ENCODE measurements at regions not wholly inside any gene's neighbourhood (a gene's known extent, or its start where the extent isn't known, plus 50 kb on each side); places are given as distances from the start of the nearest gene placed in this dataset.

- Histone ChIP-seq H3K4me2 (ENCODE audit: insufficient read depth in 1 of 2, low read depth in 2 of 2, low read length in 2 of 2) (no peak overlapping the region), H2AFZ (ENCODE audit: low read length) (no peak overlapping the region), H3K23me2 (ENCODE audit: low read depth, low read length) (peaks cover 3% of the 10 kb centered on the region; the same call in 1 of the 2 replicates), H2BK120ac (replicated peaks; ENCODE audit: low read depth, low read length) (no peak overlapping the region), H3K79me2 (ENCODE audit: control insufficient read depth in 1 of 2, insufficient read depth in 2 of 2, low read length in 2 of 2) (no peaks in the 10 kb centered on the region), H2BK20ac (ENCODE audit: low read length) (no peak overlapping the region), H4K8ac (ENCODE audit: extremely low read depth, insufficient read depth, low read length) (no peak overlapping the region), H3K79me1 (ENCODE audit: low read depth, low read length) (no peaks in the 10 kb centered on the region), H3K9ac (replicated peaks in 1 of 4; ENCODE audit: extremely low read depth in 1 of 4, low read depth in 3 of 4, low read length in 3 of 4) (no peak overlapping the region), H3K27me3 (replicated peaks in 1 of 4; ENCODE audit: control insufficient read depth in 3 of 4, extremely low read depth in 1 of 4, insufficient read depth in 3 of 4, low read length in 3 of 4) (no peaks in the 10 kb centered on the region; a peak in 2 of 7 replicates), H3K27ac (ENCODE audit: low read depth, low read length) (no peak overlapping the region), H3K23ac (ENCODE audit: insufficient read length) (no peak overlapping the region), H3K4ac (replicated peaks; ENCODE audit: insufficient read length, low read depth, low read length) (no peak overlapping the region), H2BK12ac (ENCODE audit: low read depth, low read length) (no peak overlapping the region), H3K56ac (replicated peaks; ENCODE audit: insufficient read length, low read depth, low read length) (no peak overlapping the region), H4K5ac (ENCODE audit: insufficient read length, low read depth, low read length) (no peak overlapping the region), H3K14ac (ENCODE audit: insufficient read length) (no peak overlapping the region), H3K36me3 (ENCODE audit: control insufficient read depth in 2 of 4, insufficient read depth in 4 of 4, low read length in 3 of 4) (no peaks in the 10 kb centered on the region), H3K4me3 (ENCODE audit: extremely low read depth in 1 of 4, insufficient read depth in 2 of 4, low read depth in 3 of 4, low read length in 4 of 4) (no peak overlapping the region), H2BK15ac (ENCODE audit: low read length) (no peak overlapping the region), H3K9me3 (ENCODE audit: insufficient read depth in 2 of 2, low read depth in 1 of 2, low read length in 1 of 2) (0 out of 4 replicates have a peak, but pooled peaks cover 0 to 4% of the 10 kb centered on the region in 2 experiments), H3K4me1 (replicated peaks in 1 of 4; ENCODE audit: control insufficient read depth in 3 of 4, insufficient read depth in 4 of 4, low read length in 3 of 4) (peaks cover 0 to 17% (median 2%) of the 10 kb centered on the region in 4 experiments; a peak in 5 of 7 replicates), H4K20me1 (replicated peaks in 1 of 2; ENCODE audit: control insufficient read depth in 1 of 2, insufficient read depth in 2 of 2, low read length in 2 of 2) (peaks cover 0 to 3% of the 10 kb centered on the region in 2 experiments), H4K91ac (replicated peaks; ENCODE audit: insufficient read length, low read length) (no peak overlapping the region), H3K18ac (ENCODE audit: extremely low read depth, low read length) (no peak overlapping the region), H2BK5ac (ENCODE audit: low read depth, low read length) (no peak overlapping the region), H2AK5ac (ENCODE audit: low read depth, low read length) (no peak overlapping the region)
- ChIA-PET CTCF (ENCODE audit: partially characterized antibody) (interaction anchor here (0.6 to 1.7 kb wide), 4 partner anchors 31 to 944 kb away, joined by 3 to 5 read pairs (median 3); no protein-coding TSS in a partner anchor), POLR2A (ENCODE audit: partially characterized antibody) (no interaction called here)
- DNase-seq (ENCODE audit: low read depth in 1 of 2, low spot score in 2 of 2) (no peak), FAIRE-seq (no peak)
- TF ChIP-seq BRCA1 (IDR thresholded peaks at IDR 0.05; ENCODE audit: low read depth, low read length) (no peak), SIX5 (IDR thresholded peaks at IDR 0.05; ENCODE audit: low read depth, low read length) (no peak), HDAC6 (IDR thresholded peaks at IDR 0.05; ENCODE audit: low read depth, low read length) (no peak), GABPA (IDR thresholded peaks at IDR 0.05; ENCODE audit: borderline replicate concordance, insufficient read depth, low read length) (no peak), CBX5 (IDR thresholded peaks at IDR 0.05; ENCODE audit: low read depth, low read length) (no peak), EP300 (IDR thresholded peaks at IDR 0.05; ENCODE audit: borderline replicate concordance in 1 of 2, low read depth in 2 of 2, low read length in 2 of 2) (no peak)
- WGBS, 2 experiments (ENCODE audit: extremely low coverage in 1 of 2, insufficient coverage in 1 of 2, insufficient read length in 1 of 2, insufficient replicate concordance in 2 of 2, low coverage in 1 of 2, low lambda C conversion rate in 2 of 2, missing lambda C conversion rate in 1 of 2): 89% methylated on average over 13 of the region's 13 CpGs; no CpG with 5 or more reads in 1 of the 2 experiments
Observed at GRCh38 chr20:60903325-60903971, 348.6 kb upstream of the CDH4 start.

All from H1 (cell line).